ENCODE measurements at regions not wholly inside any gene's neighbourhood (a gene's known extent, or its start where the extent isn't known, plus 50 kb on each side); places are given as distances from the start of the nearest gene placed in this dataset.

- TF ChIP-seq CTCF (IDR thresholded peaks at IDR 0.05) (no peak), POLR2A (IDR thresholded peaks at IDR 0.05) (no peak)
Measured at GRCh38 chr16:88303890-88304819, 78.6 kb upstream of the ZNF469 start.

All from prostate gland (tissue), 2 donors.